ENCODE measurements at regions not wholly inside any gene's neighbourhood (a gene's known extent, or its start where the extent isn't known, plus 50 kb on each side); places are given as distances from the start of the nearest gene placed in this dataset.

DNA sequence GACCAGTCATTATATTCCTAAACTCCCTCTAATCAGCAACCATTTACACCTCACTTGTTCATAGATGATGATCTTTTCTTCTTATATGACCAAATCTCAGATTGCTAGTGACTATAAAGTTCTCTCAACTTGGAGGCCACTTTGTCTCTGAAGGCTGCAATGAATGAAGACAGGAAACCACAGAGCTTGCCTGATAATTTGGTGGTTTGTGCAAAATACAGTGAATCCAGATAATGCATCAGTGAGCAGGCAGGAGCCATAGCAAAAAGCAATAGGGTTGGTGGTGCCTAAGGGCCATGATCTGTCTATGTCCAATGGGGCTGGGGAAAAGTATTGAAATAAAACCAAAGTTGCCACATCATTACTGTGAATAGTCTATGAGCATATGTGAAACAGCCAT, 123.8 kb upstream of the LRFN5 start:
- Histone ChIP-seq H3K27ac (ENCODE audit: low read length) (no peak overlapping the region), H3K36me3 (ENCODE audit: insufficient read depth, low read length) (no peaks in the 10 kb centered on the region), H3K4me3 (ENCODE audit: low read length) (no peak overlapping the region), H2AFZ (ENCODE audit: low read depth, low read length) (no peak overlapping the region), H3K9me2 (ENCODE audit: insufficient read depth, low read length) (no peaks in the 10 kb centered on the region), H3K9ac (ENCODE audit: low read length) (no peak overlapping the region), H3K4me2 (ENCODE audit: low read length) (no peak overlapping the region), H3K79me2 (replicated peaks; ENCODE audit: insufficient read depth, low read length) (no peaks in the 10 kb centered on the region), H3K27me3 (ENCODE audit: insufficient read depth, low read depth, low read length) (no peaks in the 10 kb centered on the region), H4K20me1 (ENCODE audit: insufficient read depth) (no peaks in the 10 kb centered on the region), H3K9me3 (ENCODE audit: low read length) (no peaks in the 10 kb centered on the region), H3F3A (ENCODE audit: insufficient read depth, low read length, poor library complexity, severe bottlenecking) (no peaks in the 10 kb centered on the region)
- TF ChIP-seq EZH2 (IDR thresholded peaks at IDR 0.05; ENCODE audit: borderline replicate concordance, insufficient read depth, low read length, poor library complexity, severe bottlenecking) (no peak), SMC3 (conservative IDR thresholded peaks at IDR 0.05; ENCODE audit: poor library complexity) (no peak), RAD21 (conservative IDR thresholded peaks at IDR 0.05) (no peak), MXI1 (conservative IDR thresholded peaks at IDR 0.05; ENCODE audit: poor library complexity, severe bottlenecking) (no peak), POLR2AphosphoS5 (IDR thresholded peaks at IDR 0.05) (no peak), EP300 (conservative IDR thresholded peaks at IDR 0.05; ENCODE audit: poor library complexity, severe bottlenecking) (no peak), CTCF (IDR thresholded peaks at IDR 0.05; ENCODE audit: poor library complexity, severe bottlenecking) (no peak), TAF1 (IDR thresholded peaks at IDR 0.05; ENCODE audit: low read depth) (no peak)
- TF ChIP-seq, protein P1, sequence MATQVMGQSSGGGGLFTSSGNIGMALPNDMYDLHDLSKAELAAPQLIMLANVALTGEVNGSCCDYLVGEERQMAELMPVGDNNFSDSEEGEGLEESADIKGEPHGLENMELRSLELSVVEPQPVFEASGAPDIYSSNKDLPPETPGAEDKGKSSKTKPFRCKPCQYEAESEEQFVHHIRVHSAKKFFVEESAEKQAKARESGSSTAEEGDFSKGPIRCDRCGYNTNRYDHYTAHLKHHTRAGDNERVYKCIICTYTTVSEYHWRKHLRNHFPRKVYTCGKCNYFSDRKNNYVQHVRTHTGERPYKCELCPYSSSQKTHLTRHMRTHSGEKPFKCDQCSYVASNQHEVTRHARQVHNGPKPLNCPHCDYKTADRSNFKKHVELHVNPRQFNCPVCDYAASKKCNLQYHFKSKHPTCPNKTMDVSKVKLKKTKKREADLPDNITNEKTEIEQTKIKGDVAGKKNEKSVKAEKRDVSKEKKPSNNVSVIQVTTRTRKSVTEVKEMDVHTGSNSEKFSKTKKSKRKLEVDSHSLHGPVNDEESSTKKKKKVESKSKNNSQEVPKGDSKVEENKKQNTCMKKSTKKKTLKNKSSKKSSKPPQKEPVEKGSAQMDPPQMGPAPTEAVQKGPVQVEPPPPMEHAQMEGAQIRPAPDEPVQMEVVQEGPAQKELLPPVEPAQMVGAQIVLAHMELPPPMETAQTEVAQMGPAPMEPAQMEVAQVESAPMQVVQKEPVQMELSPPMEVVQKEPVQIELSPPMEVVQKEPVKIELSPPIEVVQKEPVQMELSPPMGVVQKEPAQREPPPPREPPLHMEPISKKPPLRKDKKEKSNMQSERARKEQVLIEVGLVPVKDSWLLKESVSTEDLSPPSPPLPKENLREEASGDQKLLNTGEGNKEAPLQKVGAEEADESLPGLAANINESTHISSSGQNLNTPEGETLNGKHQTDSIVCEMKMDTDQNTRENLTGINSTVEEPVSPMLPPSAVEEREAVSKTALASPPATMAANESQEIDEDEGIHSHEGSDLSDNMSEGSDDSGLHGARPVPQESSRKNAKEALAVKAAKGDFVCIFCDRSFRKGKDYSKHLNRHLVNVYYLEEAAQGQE (IDR thresholded peaks at IDR 0.05; ENCODE audit: borderline replicate concordance), result no peak

DNA sequence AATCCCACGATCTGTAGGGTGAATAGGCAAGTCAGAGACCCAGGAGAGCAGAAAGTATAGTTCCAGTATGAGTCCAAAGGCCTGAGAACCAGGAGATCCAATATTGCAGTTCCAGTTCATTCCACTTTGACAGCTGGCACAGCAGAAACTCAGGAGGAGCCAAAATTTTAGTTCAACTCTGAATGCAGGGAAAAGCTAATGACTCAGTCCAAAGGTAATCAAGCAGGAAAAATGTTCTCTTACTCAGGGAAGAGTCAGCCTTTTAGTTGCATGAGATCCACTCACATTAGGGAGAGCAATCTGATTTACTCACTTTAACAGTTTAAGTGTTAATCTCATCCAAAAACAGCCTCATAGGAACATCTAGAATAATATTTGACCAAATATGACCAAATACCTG, 130.2 kb upstream of the LRFN5 start:
- Histone ChIP-seq H3K27me3 (ENCODE audit: insufficient read depth, low read depth, low read length) (no peaks in the 10 kb centered on the region), H3K9ac (ENCODE audit: low read length) (no peak overlapping the region), H4K20me1 (ENCODE audit: insufficient read depth) (no peaks in the 10 kb centered on the region), H3K27ac (ENCODE audit: low read length) (no peak overlapping the region), H3K9me3 (ENCODE audit: low read length) (no peaks in the 10 kb centered on the region), H2AFZ (ENCODE audit: low read depth, low read length) (no peak overlapping the region), H3K4me2 (ENCODE audit: low read length) (no peak overlapping the region), H3K9me2 (ENCODE audit: insufficient read depth, low read length) (no peaks in the 10 kb centered on the region), H3K36me3 (ENCODE audit: insufficient read depth, low read length) (no peaks in the 10 kb centered on the region), H3K4me3 (ENCODE audit: low read length) (no peak overlapping the region), H3F3A (ENCODE audit: insufficient read depth, low read length, poor library complexity, severe bottlenecking) (no peaks in the 10 kb centered on the region), H3K79me2 (replicated peaks; ENCODE audit: insufficient read depth, low read length) (no peaks in the 10 kb centered on the region)
- TF ChIP-seq CTCF (IDR thresholded peaks at IDR 0.05; ENCODE audit: poor library complexity, severe bottlenecking), result no peak
- TF ChIP-seq MXI1 (conservative IDR thresholded peaks at IDR 0.05; ENCODE audit: poor library complexity, severe bottlenecking), result no peak
- no peak for TF ChIP-seq EZH2 (IDR thresholded peaks at IDR 0.05; ENCODE audit: borderline replicate concordance, insufficient read depth, low read length, poor library complexity, severe bottlenecking)
- no peak for TF ChIP-seq SMC3 (conservative IDR thresholded peaks at IDR 0.05; ENCODE audit: poor library complexity)
- TF ChIP-seq TAF1 (IDR thresholded peaks at IDR 0.05; ENCODE audit: low read depth), result no peak
- TF ChIP-seq, protein P1 (IDR thresholded peaks at IDR 0.05; ENCODE audit: borderline replicate concordance), result no peak
- no peak for TF ChIP-seq RAD21 (conservative IDR thresholded peaks at IDR 0.05)
- TF ChIP-seq POLR2AphosphoS5 (IDR thresholded peaks at IDR 0.05), result no peak
- no peak for TF ChIP-seq EP300 (conservative IDR thresholded peaks at IDR 0.05; ENCODE audit: poor library complexity, severe bottlenecking)

All from neural cell (in vitro differentiated cells).